MCF 10A (cell line): ENCODE measurements at regions not wholly inside any gene's neighbourhood (a gene's known extent, or its start where the extent isn't known, plus 50 kb on each side); places are given as distances from the start of the nearest gene placed in this dataset.

Experiments used
- BruUV-seq: library from RNA; stranded (reverse); fragments of 400-500 nt; replicated peaks from 2 replicates; lab custom pipeline; 2021; lab: Mats Ljungman, UMichigan
- CTCF ChIA-PET: fragments of 300-600 bp; sonication (Branson Sonifier 250); formaldehyde crosslinking; extraction: SDS; loops from one replicate; lab custom pipeline; 2021; ENCODE audit warnings: antibody characterized with exemption, inconsistent platforms; lab: Yijun Ruan, JAX
- POLR2A ChIA-PET: fragments of 300-600, 350-650 bp; sonication (Branson Sonifier 250); formaldehyde crosslinking; extraction: SDS; loops from one replicate; lab custom pipeline; 2020; ENCODE audit warnings: antibody characterized with exemption, inconsistent platforms; lab: Yijun Ruan, JAX
- DNase-seq: peaks from one replicate; pipeline ENCODE4 v3.0.0-alpha.2; 2018; ENCODE audit not compliant: unreplicated experiment
- H3K27ac Mint-ChIP-seq: one replicate; pipeline ENCODE4 v1.8.0; 2022; ENCODE audit warnings: mild to moderate bottlenecking, low read depth, mixed read lengths; ENCODE audit not compliant: unreplicated experiment
- H3K27me3 Mint-ChIP-seq: one replicate; pipeline ENCODE4 v1.8.0; 2022; ENCODE audit warnings: mixed read lengths; ENCODE audit not compliant: insufficient read depth, unreplicated experiment
- H3K36me3 Mint-ChIP-seq: one replicate; pipeline ENCODE4 v1.8.0; 2022; ENCODE audit warnings: mild to moderate bottlenecking, moderate library complexity, mixed read lengths; ENCODE audit not compliant: insufficient read depth, unreplicated experiment
- H3K4me1 Mint-ChIP-seq: one replicate; pipeline ENCODE4 v1.8.0; 2022; ENCODE audit warnings: mixed read lengths; ENCODE audit not compliant: insufficient read depth, unreplicated experiment
- H3K4me3 Mint-ChIP-seq: one replicate; pipeline ENCODE4 v1.8.0; 2022; ENCODE audit warnings: mild to moderate bottlenecking, moderate library complexity, mixed read lengths; ENCODE audit not compliant: unreplicated experiment
- H3K9me3 Mint-ChIP-seq: one replicate; pipeline ENCODE4 v1.8.0; 2022; ENCODE audit warnings: mixed read lengths; ENCODE audit not compliant: unreplicated experiment
- intact Hi-C: fragments of 100-400 bp; cut with micrococcal nuclease; formaldehyde crosslinking; loops from 2 replicates; pipeline ENCODE4 v1.14.1; 2022
- TF ChIP-seq, protein P1 (sequence below): fragments of 200-600 bp; IDR thresholded peaks from one replicate; pipeline ENCODE4 v1.8.0; 2022; ENCODE audit warnings: antibody characterized with exemption, mild to moderate bottlenecking; ENCODE audit not compliant: unreplicated experiment

DNA sequence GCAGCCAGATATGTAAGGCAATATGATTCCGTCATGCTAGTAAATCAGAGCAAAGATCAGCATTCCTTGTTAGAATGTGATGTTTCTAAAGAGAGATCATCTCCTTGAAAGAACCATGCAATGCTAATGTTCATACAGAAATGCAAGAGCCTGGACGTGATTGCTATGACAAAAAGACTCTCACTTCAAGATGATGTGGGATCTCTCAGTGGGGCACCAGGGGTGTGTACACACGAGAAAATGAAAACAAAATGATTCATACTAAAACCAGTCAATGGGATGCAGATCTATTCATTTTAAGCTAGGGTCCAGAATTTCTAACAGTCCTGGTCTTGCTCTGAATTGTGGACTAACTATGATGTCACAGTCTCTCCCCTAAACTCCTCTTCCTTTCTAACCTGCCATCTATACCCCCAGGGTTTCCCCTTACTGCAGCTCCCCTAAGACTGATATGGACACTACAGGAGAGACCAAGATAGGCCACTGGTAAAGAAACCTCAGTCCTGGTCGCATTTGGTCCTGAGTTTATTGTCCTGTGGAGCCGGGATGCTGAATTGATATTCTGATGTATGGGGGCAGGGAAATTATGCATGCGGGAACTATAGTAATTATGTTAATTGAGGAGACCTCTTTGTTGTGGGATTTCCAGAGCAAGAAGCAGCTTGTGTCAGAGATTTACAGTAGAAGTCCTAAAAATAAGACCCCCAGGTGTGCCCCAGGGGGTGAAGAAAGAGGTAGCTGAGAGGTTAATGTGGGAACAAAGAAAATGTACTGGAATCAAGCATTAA, 179.0 kb downstream of the PMP22 start:
- H3K4me3 Mint-ChIP-seq = no peak overlapping the region
- no peaks in the 10 kb centered on the region for H3K9me3 Mint-ChIP-seq
- H3K27ac Mint-ChIP-seq = no peak overlapping the region
- H3K36me3 Mint-ChIP-seq = peaks cover 12% of the 10 kb centered on the region
- ChIA-PET CTCF (interaction anchor here (0.6 kb wide), 1 partner anchor 1826 kb away, joined by 4 read pairs; no protein-coding TSS in a partner anchor), POLR2A (no interaction called here)
- DNase-seq = no peak
- intact Hi-C loops = no loop called here
- H3K27me3 Mint-ChIP-seq = peaks cover 71% of the 10 kb centered on the region
- BruUV-seq = no TSS peak
- TF ChIP-seq, protein P1, sequence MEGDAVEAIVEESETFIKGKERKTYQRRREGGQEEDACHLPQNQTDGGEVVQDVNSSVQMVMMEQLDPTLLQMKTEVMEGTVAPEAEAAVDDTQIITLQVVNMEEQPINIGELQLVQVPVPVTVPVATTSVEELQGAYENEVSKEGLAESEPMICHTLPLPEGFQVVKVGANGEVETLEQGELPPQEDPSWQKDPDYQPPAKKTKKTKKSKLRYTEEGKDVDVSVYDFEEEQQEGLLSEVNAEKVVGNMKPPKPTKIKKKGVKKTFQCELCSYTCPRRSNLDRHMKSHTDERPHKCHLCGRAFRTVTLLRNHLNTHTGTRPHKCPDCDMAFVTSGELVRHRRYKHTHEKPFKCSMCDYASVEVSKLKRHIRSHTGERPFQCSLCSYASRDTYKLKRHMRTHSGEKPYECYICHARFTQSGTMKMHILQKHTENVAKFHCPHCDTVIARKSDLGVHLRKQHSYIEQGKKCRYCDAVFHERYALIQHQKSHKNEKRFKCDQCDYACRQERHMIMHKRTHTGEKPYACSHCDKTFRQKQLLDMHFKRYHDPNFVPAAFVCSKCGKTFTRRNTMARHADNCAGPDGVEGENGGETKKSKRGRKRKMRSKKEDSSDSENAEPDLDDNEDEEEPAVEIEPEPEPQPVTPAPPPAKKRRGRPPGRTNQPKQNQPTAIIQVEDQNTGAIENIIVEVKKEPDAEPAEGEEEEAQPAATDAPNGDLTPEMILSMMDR = no peak
- H3K4me1 Mint-ChIP-seq = no peaks in the 10 kb centered on the region

DNA sequence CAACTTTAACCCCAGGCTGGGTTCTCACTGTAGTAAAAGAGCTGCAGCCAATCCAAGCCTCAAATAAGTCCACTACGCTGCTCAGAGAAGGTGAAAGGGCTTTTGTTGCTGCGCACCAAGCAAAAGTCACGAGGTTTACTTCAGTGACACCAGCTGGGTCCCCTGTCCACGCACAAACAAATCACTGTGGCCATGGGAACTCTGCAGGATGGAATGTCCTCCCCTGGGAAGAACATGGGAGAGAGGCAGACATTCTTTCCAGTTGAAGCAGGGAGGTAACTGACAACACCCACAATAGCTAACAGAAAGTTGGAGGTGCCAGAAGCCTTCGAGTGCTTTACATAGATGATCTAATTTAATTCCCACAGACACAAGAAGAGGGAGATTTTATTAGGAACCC, 181.9 kb downstream of the PMP22 start:
- H3K27ac Mint-ChIP-seq = no peak overlapping the region
- intact Hi-C loops = no loop called here
- peaks cover 12% of the 10 kb centered on the region for H3K36me3 Mint-ChIP-seq
- no peaks in the 10 kb centered on the region for H3K4me1 Mint-ChIP-seq
- H3K9me3 Mint-ChIP-seq = no peaks in the 10 kb centered on the region
- TF ChIP-seq, protein P1 = no peak
- BruUV-seq = no TSS peak
- POLR2A ChIA-PET = interaction anchor here (0.6 to 0.7 kb wide), 2 partner anchors 80 to 1275 kb away, joined by 3 read pairs; no protein-coding TSS in a partner anchor
- CTCF ChIA-PET = no interaction called here
- no peak overlapping the region for H3K4me3 Mint-ChIP-seq
- no peak for DNase-seq
- H3K27me3 Mint-ChIP-seq = peaks cover 71% of the 10 kb centered on the region

DNA sequence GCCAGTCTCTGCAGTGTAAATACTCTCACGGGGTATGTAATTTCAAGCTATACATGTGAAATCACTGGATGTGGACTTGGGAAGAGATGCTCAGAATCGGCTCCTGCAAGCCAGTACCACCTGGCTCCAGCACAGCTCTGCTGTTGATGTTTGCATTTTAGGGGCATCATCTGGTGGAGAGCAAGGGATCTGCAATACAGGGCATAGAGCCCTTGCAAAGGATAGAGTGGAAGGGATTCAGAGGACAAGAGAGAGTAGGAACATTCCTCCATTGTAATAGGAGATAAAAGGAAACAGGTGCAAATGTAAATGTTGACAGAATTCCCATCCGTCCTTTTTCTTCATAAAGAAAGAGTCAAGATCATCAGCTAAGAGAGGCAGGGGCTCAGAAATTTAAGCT, 184.1 kb downstream of the PMP22 start:
- peaks cover 6% of the 10 kb centered on the region for H3K36me3 Mint-ChIP-seq
- intact Hi-C loops = no loop called here

DNA sequence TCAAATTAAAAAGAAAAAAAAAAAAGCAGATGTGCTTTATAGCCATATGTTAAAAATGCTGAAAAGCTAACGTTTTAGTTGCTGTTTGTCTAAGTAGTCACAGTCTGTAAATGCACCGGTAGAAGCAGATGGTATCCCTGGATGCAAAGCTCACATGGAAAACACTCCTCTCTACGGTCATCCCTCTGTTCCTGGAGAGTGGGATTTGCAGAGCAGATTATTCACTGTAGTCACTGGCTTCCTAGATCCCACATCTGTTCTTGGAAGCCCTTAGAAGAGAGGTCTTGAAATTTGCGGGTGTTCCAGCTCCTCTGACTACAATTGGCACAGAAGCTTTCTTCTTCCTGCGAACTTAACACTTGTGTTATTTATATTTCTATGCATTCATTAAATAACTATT, 186.6 kb downstream of the PMP22 start:
- Mint-ChIP-seq H3K27me3 (peaks cover 51% of the 10 kb centered on the region), H3K4me3 (no peak overlapping the region), H3K36me3 (peaks cover 5% of the 10 kb centered on the region), H3K4me1 (no peaks in the 10 kb centered on the region), H3K9me3 (no peaks in the 10 kb centered on the region), H3K27ac (no peak overlapping the region)
- DNase-seq = no peak
- ChIA-PET POLR2A (no interaction called here), CTCF (interaction anchor here (0.7 kb wide), 1 partner anchor 240 kb away, joined by 3 read pairs; no protein-coding TSS in a partner anchor)
- TF ChIP-seq, protein P1 = no peak
- intact Hi-C loops = no loop called here
- no TSS peak for BruUV-seq

More for the DNA sequence above, 184.1 kb downstream of the PMP22 start:
- BruUV-seq = no TSS peak
- Mint-ChIP-seq H3K27ac (no peak overlapping the region), H3K27me3 (peaks cover 71% of the 10 kb centered on the region), H3K4me3 (no peak overlapping the region), H3K4me1 (no peaks in the 10 kb centered on the region), H3K9me3 (no peaks in the 10 kb centered on the region)
- TF ChIP-seq, protein P1 = no peak
- no peak for DNase-seq
- ChIA-PET POLR2A (no interaction called here), CTCF (interaction anchor here (1.2 kb wide), 1 partner anchor 12 kb away, joined by 3 read pairs; no protein-coding TSS in a partner anchor)
